ENCODE measurements at regions not wholly inside any gene's neighbourhood (a gene's known extent, or its start where the extent isn't known, plus 50 kb on each side); places are given as distances from the start of the nearest gene placed in this dataset.

GRCh38 chr9:18410983-18411382 is 63.0 kb upstream of the ADAMTSL1 start (continued):
- TF ChIP-seq ZNF597 (CRISPR knock-in tag; IDR thresholded peaks at IDR 0.05) = no peak
- TF ChIP-seq CHD2 (IDR thresholded peaks at IDR 0.05; ENCODE audit: low read depth, low read length) = no peak
- TF ChIP-seq AHDC1 (CRISPR knock-in tag; IDR thresholded peaks at IDR 0.05; ENCODE audit: borderline replicate concordance) = no peak
- no peak for TF ChIP-seq BATF2 (CRISPR knock-in tag; IDR thresholded peaks at IDR 0.05)
- TF ChIP-seq ZMYM2 (CRISPR knock-in tag; IDR thresholded peaks at IDR 0.05) = no peak
- no peak for TF ChIP-seq HCFC1 (IDR thresholded peaks at IDR 0.05; ENCODE audit: low read depth, low read length)
- no peak for TF ChIP-seq TP53 (CRISPR knock-in tag; conservative IDR thresholded peaks at IDR 0.05)
- TF ChIP-seq WIZ (CRISPR knock-in tag; IDR thresholded peaks at IDR 0.05) = no peak
- TF ChIP-seq ZUFSP (CRISPR knock-in tag; IDR thresholded peaks at IDR 0.05; ENCODE audit: borderline replicate concordance) = no peak
- no peak for TF ChIP-seq ZNF879 (CRISPR knock-in tag; IDR thresholded peaks at IDR 0.05)
- TF ChIP-seq LCORL (IDR thresholded peaks at IDR 0.05) = no peak
- TF ChIP-seq LCORL (CRISPR knock-in tag; IDR thresholded peaks at IDR 0.05) = no peak
- TF ChIP-seq RERE (CRISPR knock-in tag; IDR thresholded peaks at IDR 0.05; ENCODE audit: low read depth) = no peak

Data from HepG2 (cell line).